ENCODE measurements at regions not wholly inside any gene's neighbourhood (a gene's known extent, or its start where the extent isn't known, plus 50 kb on each side); places are given as distances from the start of the nearest gene placed in this dataset.

DNA sequence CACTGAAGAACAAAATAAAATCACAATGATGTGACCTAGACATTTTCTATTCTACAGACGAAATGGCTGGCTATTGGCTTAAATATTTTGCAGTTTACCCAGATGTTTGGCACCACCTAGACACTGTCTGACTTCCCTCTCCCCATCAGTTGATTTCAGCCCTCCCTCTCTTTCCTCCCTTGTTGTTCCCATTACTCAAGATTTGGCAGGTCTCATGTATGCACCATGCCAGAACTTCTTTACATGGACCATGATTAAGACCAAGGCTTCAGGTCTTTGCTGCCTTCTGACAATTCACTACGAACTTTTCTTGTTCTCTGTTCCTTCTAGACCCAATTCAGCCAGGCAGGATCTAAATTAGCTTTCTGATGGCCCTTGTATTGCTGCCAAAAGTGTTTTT, 66.6 kb upstream of the GDNF start (continued):
- TF ChIP-seq TSHZ1 (tag by site-specific recombination; IDR thresholded peaks at IDR 0.05; ENCODE audit: borderline replicate concordance) (no peak), ZNF514 (tag by site-specific recombination; IDR thresholded peaks at IDR 0.05) (no peak), ZFP69B (tag by site-specific recombination; IDR thresholded peaks at IDR 0.05) (no peak), GLI4 (tag by site-specific recombination; IDR thresholded peaks at IDR 0.05) (no peak), ZNF473 (tag by site-specific recombination; IDR thresholded peaks at IDR 0.05) (no peak), ZNF10 (tag by site-specific recombination; IDR thresholded peaks at IDR 0.05) (no peak), SETDB1 (IDR thresholded peaks at IDR 0.05; ENCODE audit: insufficient read length, low read length) (no peak), ZNF510 (tag by site-specific recombination; IDR thresholded peaks at IDR 0.05; ENCODE audit: insufficient replicate concordance) (no peak), ZNF624 (tag by site-specific recombination; IDR thresholded peaks at IDR 0.05) (no peak), ZBTB11 (tag by site-specific recombination; conservative IDR thresholded peaks at IDR 0.05; ENCODE audit: low read depth) (no peak), ZNF404 (tag by site-specific recombination; IDR thresholded peaks at IDR 0.05) (no peak), SP2 (tag by site-specific recombination; IDR thresholded peaks at IDR 0.05) (no peak)
- TF ChIP-seq, protein P1, sequence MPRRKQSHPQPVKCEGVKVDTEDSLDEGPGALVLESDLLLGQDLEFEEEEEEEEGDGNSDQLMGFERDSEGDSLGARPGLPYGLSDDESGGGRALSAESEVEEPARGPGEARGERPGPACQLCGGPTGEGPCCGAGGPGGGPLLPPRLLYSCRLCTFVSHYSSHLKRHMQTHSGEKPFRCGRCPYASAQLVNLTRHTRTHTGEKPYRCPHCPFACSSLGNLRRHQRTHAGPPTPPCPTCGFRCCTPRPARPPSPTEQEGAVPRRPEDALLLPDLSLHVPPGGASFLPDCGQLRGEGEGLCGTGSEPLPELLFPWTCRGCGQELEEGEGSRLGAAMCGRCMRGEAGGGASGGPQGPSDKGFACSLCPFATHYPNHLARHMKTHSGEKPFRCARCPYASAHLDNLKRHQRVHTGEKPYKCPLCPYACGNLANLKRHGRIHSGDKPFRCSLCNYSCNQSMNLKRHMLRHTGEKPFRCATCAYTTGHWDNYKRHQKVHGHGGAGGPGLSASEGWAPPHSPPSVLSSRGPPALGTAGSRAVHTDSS (tag by site-specific recombination; IDR thresholded peaks at IDR 0.05): no peak

- H3K36me3 ChIP-seq (ENCODE audit: control insufficient read depth in 2 of 2, insufficient read depth in 1 of 2, low read length in 2 of 2): no peaks in the 10 kb centered on the region
- CTCF ChIA-PET: no interaction called here
- H3K27ac ChIP-seq (ENCODE audit: extremely low read depth, low read depth, low read length): no peak overlapping the region
- H3K4me3 ChIP-seq (ENCODE audit: low read depth, low read length): no peak overlapping the region
- H3K9me3 ChIP-seq (ENCODE audit: control insufficient read depth, insufficient read depth, low read depth, low read length): no peaks in the 10 kb centered on the region
- POLR2A ChIA-PET: no interaction called here
- H3K4me1 ChIP-seq (ENCODE audit: control insufficient read depth, insufficient read depth, low read length): no peaks in the 10 kb centered on the region
- no peak for TF ChIP-seq ZSCAN30 (tag by site-specific recombination; IDR thresholded peaks at IDR 0.05)
- TF ChIP-seq ZNF623 (tag by site-specific recombination; IDR thresholded peaks at IDR 0.05): no peak
- no peak for TF ChIP-seq TSHZ1 (tag by site-specific recombination; IDR thresholded peaks at IDR 0.05; ENCODE audit: borderline replicate concordance)
- TF ChIP-seq KLF1 (tag by site-specific recombination; IDR thresholded peaks at IDR 0.05): no peak
- TF ChIP-seq ZNF658 (tag by site-specific recombination; IDR thresholded peaks at IDR 0.05): no peak
- TF ChIP-seq ZNF776 (tag by site-specific recombination; IDR thresholded peaks at IDR 0.05; ENCODE audit: borderline replicate concordance): no peak
- TF ChIP-seq, protein P2, sequence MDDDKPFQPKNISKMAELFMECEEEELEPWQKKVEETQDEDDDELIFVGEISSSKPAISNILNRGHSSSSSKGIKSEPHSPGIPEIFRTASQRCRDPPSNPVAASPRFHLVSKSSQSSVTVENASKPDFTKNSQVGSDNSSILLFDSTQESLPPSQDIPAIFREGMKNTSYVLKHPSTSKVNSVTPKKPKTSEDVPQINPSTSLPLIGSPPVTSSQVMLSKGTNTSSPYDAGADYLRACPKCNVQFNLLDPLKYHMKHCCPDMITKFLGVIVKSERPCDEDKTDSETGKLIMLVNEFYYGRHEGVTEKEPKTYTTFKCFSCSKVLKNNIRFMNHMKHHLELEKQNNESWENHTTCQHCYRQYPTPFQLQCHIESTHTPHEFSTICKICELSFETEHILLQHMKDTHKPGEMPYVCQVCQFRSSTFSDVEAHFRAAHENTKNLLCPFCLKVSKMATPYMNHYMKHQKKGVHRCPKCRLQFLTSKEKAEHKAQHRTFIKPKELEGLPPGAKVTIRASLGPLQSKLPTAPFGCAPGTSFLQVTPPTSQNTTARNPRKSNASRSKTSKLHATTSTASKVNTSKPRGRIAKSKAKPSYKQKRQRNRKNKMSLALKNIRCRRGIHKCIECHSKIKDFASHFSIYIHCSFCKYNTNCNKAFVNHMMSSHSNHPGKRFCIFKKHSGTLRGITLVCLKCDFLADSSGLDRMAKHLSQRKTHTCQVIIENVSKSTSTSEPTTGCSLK (tag by site-specific recombination; IDR thresholded peaks at IDR 0.05): no peak
- no peak for TF ChIP-seq ZNF157 (tag by site-specific recombination; IDR thresholded peaks at IDR 0.05)
- TF ChIP-seq ZNF324 (tag by site-specific recombination; IDR thresholded peaks at IDR 0.05): no peak
- no peak for TF ChIP-seq ZNF138 (tag by site-specific recombination; IDR thresholded peaks at IDR 0.05; ENCODE audit: borderline replicate concordance)
- TF ChIP-seq, protein P3, sequence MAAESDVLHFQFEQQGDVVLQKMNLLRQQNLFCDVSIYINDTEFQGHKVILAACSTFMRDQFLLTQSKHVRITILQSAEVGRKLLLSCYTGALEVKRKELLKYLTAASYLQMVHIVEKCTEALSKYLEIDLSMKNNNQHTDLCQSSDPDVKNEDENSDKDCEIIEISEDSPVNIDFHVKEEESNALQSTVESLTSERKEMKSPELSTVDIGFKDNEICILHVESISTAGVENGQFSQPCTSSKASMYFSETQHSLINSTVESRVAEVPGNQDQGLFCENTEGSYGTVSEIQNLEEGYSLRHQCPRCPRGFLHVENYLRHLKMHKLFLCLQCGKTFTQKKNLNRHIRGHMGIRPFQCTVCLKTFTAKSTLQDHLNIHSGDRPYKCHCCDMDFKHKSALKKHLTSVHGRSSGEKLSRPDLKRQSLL (tag by site-specific recombination; IDR thresholded peaks at IDR 0.05): no peak
These were observed 65.4 kb upstream of the GDNF start for GRCh38 chr5:37905230-37905629.

Measured in HEK293 (cell line).